Colon (tissue), 2 donors: ENCODE measurements at regions not wholly inside any gene's neighbourhood (a gene's known extent, or its start where the extent isn't known, plus 50 kb on each side); places are given as distances from the start of the nearest gene placed in this dataset.

Experiments used
- FAIRE-seq: peaks from 2 replicates; lab custom pipeline; 2012; peaks lifted over from hg19 to GRCh38; lab: Jason Lieb, UNC
- donor health status: control.
- donor health status: control.

GRCh38 chr18:71001597-71001996, 712.8 kb downstream of the SOCS6 start:
- FAIRE-seq = no peak

- FAIRE-seq = no peak
Observed at GRCh38 chr18:70998490-70998889, 709.6 kb downstream of the SOCS6 start.

- no peak for FAIRE-seq
Observed at GRCh38 chr18:70994116-70994515, 705.3 kb downstream of the SOCS6 start.

- FAIRE-seq = no peak
Observed at GRCh38 chr18:70991577-70991976, 702.7 kb downstream of the SOCS6 start.

GRCh38 chr18:70985948-70986347, 697.1 kb downstream of the SOCS6 start:
- no peak for FAIRE-seq

- no peak for FAIRE-seq
Observed at GRCh38 chr18:70982292-70982691, 693.4 kb downstream of the SOCS6 start.

GRCh38 chr18:70981400-70982140, 692.7 kb downstream of the SOCS6 start:
- FAIRE-seq = no peak

GRCh38 chr18:70973626-70974025, 684.8 kb downstream of the SOCS6 start:
- FAIRE-seq = no peak

- FAIRE-seq = no peak
Observed at GRCh38 chr18:70966419-70966818, 677.6 kb downstream of the SOCS6 start.

- no peak for FAIRE-seq
Observed at GRCh38 chr18:70961939-70962338, 673.1 kb downstream of the SOCS6 start.

GRCh38 chr18:70956554-70956953, 667.7 kb downstream of the SOCS6 start:
- no peak for FAIRE-seq

- FAIRE-seq = no peak
Observed at GRCh38 chr18:70936160-70936559, 647.3 kb downstream of the SOCS6 start.

GRCh38 chr18:70931942-70932814, 643.3 kb downstream of the SOCS6 start:
- no peak for FAIRE-seq

GRCh38 chr18:70920840-70921374, 632.1 kb downstream of the SOCS6 start:
- FAIRE-seq = no peak

GRCh38 chr18:70907673-70908072, 618.8 kb downstream of the SOCS6 start:
- FAIRE-seq = no peak

- FAIRE-seq = no peak
Observed at GRCh38 chr18:70892381-70892780, 603.5 kb downstream of the SOCS6 start.

GRCh38 chr18:70870292-70870691, 581.4 kb downstream of the SOCS6 start:
- no peak for FAIRE-seq

GRCh38 chr18:70848329-70848728, 559.5 kb downstream of the SOCS6 start:
- no peak for FAIRE-seq

GRCh38 chr18:70840649-70841048, 551.8 kb downstream of the SOCS6 start:
- FAIRE-seq = no peak

GRCh38 chr18:70827632-70828031, 538.8 kb downstream of the SOCS6 start:
- no peak for FAIRE-seq

GRCh38 chr18:70826571-70826970, 537.7 kb downstream of the SOCS6 start:
- FAIRE-seq = no peak

- FAIRE-seq = no peak
Observed at GRCh38 chr18:70822691-70823090, 533.8 kb downstream of the SOCS6 start.

GRCh38 chr18:70822117-70822516, 533.3 kb downstream of the SOCS6 start:
- no peak for FAIRE-seq
